ENCODE measurements at regions not wholly inside any gene's neighbourhood (a gene's known extent, or its start where the extent isn't known, plus 50 kb on each side); places are given as distances from the start of the nearest gene placed in this dataset.

DNA sequence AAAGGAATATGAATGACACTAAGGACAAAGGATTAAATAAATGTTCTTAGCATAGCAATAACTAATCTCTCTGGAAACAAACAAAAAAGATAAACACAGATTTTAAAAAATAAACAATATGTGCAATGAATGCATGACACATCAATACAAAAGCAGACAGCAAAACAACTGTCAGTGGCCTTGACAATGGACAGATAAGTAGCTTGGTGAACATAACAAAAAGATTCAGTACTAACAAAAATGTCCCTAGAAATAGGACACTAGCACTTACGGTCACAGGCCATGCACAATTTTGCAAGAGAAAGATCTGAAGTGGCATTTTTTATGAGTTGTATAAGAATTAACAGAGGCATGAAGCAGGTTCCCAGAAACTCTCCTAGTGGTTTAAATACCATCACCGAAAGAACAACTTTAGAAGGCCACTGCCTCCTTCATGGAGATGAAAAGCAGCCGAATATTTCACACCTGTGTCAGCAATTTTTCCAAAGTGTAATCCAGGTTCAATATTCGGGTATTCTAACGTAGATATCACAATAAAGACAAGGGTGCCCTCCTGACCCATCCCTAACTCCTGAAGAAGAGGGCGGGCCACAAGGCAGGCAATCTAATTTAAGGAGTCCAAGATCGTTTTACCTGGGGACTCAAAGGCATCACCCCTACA is 231.3 kb upstream of the MKLN1 start:
- Histone ChIP-seq H3K4me3 (ENCODE audit: low read depth, low read length) (no peak overlapping the region), H3K27me3 (ENCODE audit: control insufficient read depth, insufficient read depth, low read length) (no peaks in the 10 kb centered on the region), H3K4me1 (ENCODE audit: control insufficient read depth, insufficient read depth, low read length) (peaks cover 36% of the 10 kb centered on the region), H3K9me3 (ENCODE audit: control insufficient read depth, insufficient read depth, low read length) (no peaks in the 10 kb centered on the region), H3K27ac (ENCODE audit: low read depth, low read length) (no peak overlapping the region), H3K36me3 (ENCODE audit: control insufficient read depth, insufficient read depth, low read length) (no peaks in the 10 kb centered on the region; the same call in 1 of the 2 replicates), H3K9ac (ENCODE audit: low read depth, low read length) (no peak overlapping the region)

DNA sequence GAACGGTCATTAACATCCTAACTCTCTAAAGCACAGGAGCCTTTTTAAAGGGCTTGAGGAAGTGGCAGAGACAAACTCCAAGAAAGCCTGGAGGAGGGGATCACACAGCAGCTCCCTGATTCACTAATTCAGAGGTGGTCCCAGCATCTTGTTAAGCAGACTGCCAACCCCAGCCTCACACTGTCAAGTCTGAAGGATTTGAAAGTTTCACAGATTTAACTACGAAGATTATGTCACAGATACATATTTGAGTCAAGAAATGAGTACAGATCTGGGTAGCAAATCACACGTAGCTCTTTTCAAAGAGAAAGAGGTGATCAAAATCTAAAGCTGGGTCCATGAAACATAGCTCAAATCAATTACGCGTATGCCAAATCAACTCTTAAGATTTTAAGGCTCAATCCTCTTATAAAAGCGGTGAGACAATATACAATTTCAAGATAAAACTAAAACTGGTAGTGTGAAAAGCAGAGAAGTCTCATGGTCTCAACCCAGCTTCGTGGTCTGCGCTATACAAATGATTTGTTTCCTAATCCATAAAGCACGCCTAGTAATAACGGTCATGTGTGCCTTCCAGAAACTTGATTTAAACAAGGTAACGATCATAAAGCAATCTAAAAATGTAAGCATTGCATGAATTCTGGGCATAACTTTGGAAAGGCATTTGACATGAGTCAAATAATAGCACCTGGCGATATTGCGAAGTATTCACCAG is 229.9 kb upstream of the MKLN1 start:
- Histone ChIP-seq H3K27me3 (ENCODE audit: control insufficient read depth, insufficient read depth, low read length) (no peaks in the 10 kb centered on the region), H3K36me3 (ENCODE audit: control insufficient read depth, insufficient read depth, low read length) (no peaks in the 10 kb centered on the region; the same call in 1 of the 2 replicates), H3K4me1 (ENCODE audit: control insufficient read depth, insufficient read depth, low read length) (peaks cover 22% of the 10 kb centered on the region), H3K4me3 (ENCODE audit: low read depth, low read length) (no peak overlapping the region), H3K9ac (ENCODE audit: low read depth, low read length) (no peak overlapping the region), H3K9me3 (ENCODE audit: control insufficient read depth, insufficient read depth, low read length) (no peaks in the 10 kb centered on the region), H3K27ac (ENCODE audit: low read depth, low read length) (no peak overlapping the region)

- H3K4me1 ChIP-seq (ENCODE audit: control insufficient read depth, insufficient read depth, low read length) = peaks cover 20% of the 10 kb centered on the region
- peaks cover under 1% of the 10 kb centered on the region; the same call in 1 of the 2 replicates for H3K36me3 ChIP-seq (ENCODE audit: control insufficient read depth, insufficient read depth, low read length)
- H3K27me3 ChIP-seq (ENCODE audit: control insufficient read depth, insufficient read depth, low read length) = no peaks in the 10 kb centered on the region
- H3K27ac ChIP-seq (ENCODE audit: low read depth, low read length) = no peak overlapping the region
- H3K9ac ChIP-seq (ENCODE audit: low read depth, low read length) = no peak overlapping the region
- no peak overlapping the region for H3K4me3 ChIP-seq (ENCODE audit: low read depth, low read length)
- no peaks in the 10 kb centered on the region for H3K9me3 ChIP-seq (ENCODE audit: control insufficient read depth, insufficient read depth, low read length)
Measured at GRCh38 chr7:131098527-131098926, 229.1 kb upstream of the MKLN1 start.

GRCh38 chr7:131100357-131101054 is 227.2 kb upstream of the MKLN1 start:
- peaks cover 24% of the 10 kb centered on the region for H3K4me1 ChIP-seq (ENCODE audit: control insufficient read depth, insufficient read depth, low read length)
- no peaks in the 10 kb centered on the region for H3K9me3 ChIP-seq (ENCODE audit: control insufficient read depth, insufficient read depth, low read length)
- no peak overlapping the region for H3K9ac ChIP-seq (ENCODE audit: low read depth, low read length)
- peaks cover 4% of the 10 kb centered on the region; the same call in 1 of the 2 replicates for H3K27me3 ChIP-seq (ENCODE audit: control insufficient read depth, insufficient read depth, low read length)
- H3K36me3 ChIP-seq (ENCODE audit: control insufficient read depth, insufficient read depth, low read length) = peaks cover 5% of the 10 kb centered on the region; the same call in 1 of the 2 replicates
- H3K27ac ChIP-seq (ENCODE audit: low read depth, low read length) = no peak overlapping the region
- no peak overlapping the region for H3K4me3 ChIP-seq (ENCODE audit: low read depth, low read length)

DNA sequence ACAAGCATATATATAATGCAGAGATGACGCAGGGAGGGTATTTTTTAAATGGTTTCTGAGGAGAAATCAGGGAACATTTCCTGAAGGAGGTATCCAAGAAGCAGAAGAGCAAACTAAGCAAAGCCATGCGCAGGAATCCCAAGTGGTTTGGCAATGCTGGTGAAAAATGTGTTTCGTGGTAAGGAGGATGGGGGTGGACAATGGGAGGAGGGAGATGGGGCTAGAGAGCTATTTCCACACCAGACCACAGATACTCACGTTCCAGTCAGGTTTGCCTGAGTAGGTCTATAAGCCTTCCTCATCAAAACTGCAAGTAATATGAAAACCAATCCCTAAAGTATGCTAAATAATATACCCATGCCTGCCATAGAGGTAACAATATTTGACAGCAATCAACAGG is 223.7 kb upstream of the MKLN1 start:
- peaks cover 22% of the 10 kb centered on the region for H3K27me3 ChIP-seq (ENCODE audit: control insufficient read depth, insufficient read depth, low read length)
- H3K27ac ChIP-seq (ENCODE audit: low read depth, low read length) = no peak overlapping the region
- peaks cover 14% of the 10 kb centered on the region for H3K4me1 ChIP-seq (ENCODE audit: control insufficient read depth, insufficient read depth, low read length)
- no peak overlapping the region for H3K9ac ChIP-seq (ENCODE audit: low read depth, low read length)
- H3K9me3 ChIP-seq (ENCODE audit: control insufficient read depth, insufficient read depth, low read length) = no peaks in the 10 kb centered on the region
- H3K4me3 ChIP-seq (ENCODE audit: low read depth, low read length) = no peak overlapping the region
- H3K36me3 ChIP-seq (ENCODE audit: control insufficient read depth, insufficient read depth, low read length) = peaks cover 5% of the 10 kb centered on the region; the same call in 1 of the 2 replicates

GRCh38 chr7:131104596-131105293 is 222.9 kb upstream of the MKLN1 start:
- peaks cover 25% of the 10 kb centered on the region for H3K27me3 ChIP-seq (ENCODE audit: control insufficient read depth, insufficient read depth, low read length)
- H3K36me3 ChIP-seq (ENCODE audit: control insufficient read depth, insufficient read depth, low read length) = 0 out of 2 replicates have a peak, but pooled peaks cover 5% of the 10 kb centered on the region
- no peaks in the 10 kb centered on the region for H3K9me3 ChIP-seq (ENCODE audit: control insufficient read depth, insufficient read depth, low read length)
- H3K4me1 ChIP-seq (ENCODE audit: control insufficient read depth, insufficient read depth, low read length) = peaks cover 17% of the 10 kb centered on the region
- H3K4me3 ChIP-seq (ENCODE audit: low read depth, low read length) = peak overlapping the region; percentile 92
- no peak overlapping the region for H3K27ac ChIP-seq (ENCODE audit: low read depth, low read length)
- no peak overlapping the region for H3K9ac ChIP-seq (ENCODE audit: low read depth, low read length)

GRCh38 chr7:131105294-131105798 is 222.3 kb upstream of the MKLN1 start:
- Histone ChIP-seq H3K27ac (ENCODE audit: low read depth, low read length) (no peak overlapping the region), H3K4me3 (ENCODE audit: low read depth, low read length) (peak overlapping the region; percentile 92), H3K9ac (ENCODE audit: low read depth, low read length) (0 out of 2 replicates have a peak overlapping the region, but pooled peaks have one; percentile 31), H3K36me3 (ENCODE audit: control insufficient read depth, insufficient read depth, low read length) (0 out of 2 replicates have a peak, but pooled peaks cover 5% of the 10 kb centered on the region), H3K27me3 (ENCODE audit: control insufficient read depth, insufficient read depth, low read length) (peaks cover 25% of the 10 kb centered on the region), H3K4me1 (ENCODE audit: control insufficient read depth, insufficient read depth, low read length) (peaks cover 20% of the 10 kb centered on the region), H3K9me3 (ENCODE audit: control insufficient read depth, insufficient read depth, low read length) (no peaks in the 10 kb centered on the region)

DNA sequence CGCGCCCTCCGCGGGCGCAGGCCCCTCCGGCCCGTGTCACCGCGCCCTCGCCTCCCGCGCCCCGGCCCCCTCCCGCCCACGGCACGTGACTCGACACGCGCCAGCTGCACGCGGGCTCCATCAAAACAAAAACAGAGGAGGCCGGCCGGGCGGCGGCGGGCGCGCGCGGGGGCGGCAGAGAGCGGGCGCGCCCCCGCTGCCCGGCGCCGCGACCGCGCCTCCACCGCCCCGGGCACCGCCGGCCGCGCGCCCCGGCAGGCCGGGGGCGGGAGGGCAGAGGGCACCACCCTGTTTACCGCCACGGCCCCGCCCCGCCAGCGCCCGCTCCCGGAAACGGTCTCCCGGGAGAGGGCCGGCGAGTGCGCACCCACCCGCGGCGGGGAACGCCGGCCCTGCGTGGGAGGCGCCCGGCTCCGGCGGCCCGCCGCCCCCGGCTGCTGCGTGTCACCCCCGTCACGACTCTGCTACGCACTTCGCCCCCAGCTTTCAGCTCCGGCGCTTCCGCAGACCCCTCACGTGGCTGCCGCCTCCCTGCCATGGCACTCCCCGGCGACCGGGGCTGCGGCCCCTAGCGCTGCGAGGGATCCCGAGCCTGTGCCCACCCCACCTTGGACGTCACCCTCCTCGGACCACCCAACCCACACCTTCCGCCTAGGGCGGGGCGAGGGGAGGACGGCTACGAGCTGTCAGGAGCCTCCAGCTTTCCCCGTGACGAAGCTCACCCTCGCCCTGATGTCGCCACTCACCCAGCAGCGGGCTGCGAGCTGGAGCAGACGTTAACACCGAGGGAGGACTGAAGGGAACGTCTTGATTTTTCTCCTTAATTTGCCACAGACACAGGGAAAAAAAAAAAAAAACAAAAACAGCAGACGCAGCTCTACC is 221.6 kb upstream of the MKLN1 start:
- Histone ChIP-seq H3K9ac (ENCODE audit: low read depth, low read length) (peak overlapping the region; percentile 65; the same call in 1 of the 2 replicates), H3K27ac (ENCODE audit: low read depth, low read length) (peak overlapping the region; percentile 48)

GRCh38 chr7:131106681-131107336 is 220.9 kb upstream of the MKLN1 start:
- Histone ChIP-seq H3K36me3 (ENCODE audit: control insufficient read depth, insufficient read depth, low read length) (0 out of 2 replicates have a peak, but pooled peaks cover 5% of the 10 kb centered on the region), H3K27me3 (ENCODE audit: control insufficient read depth, insufficient read depth, low read length) (peaks cover 25% of the 10 kb centered on the region), H3K27ac (ENCODE audit: low read depth, low read length) (no peak overlapping the region), H3K9ac (ENCODE audit: low read depth, low read length) (peak overlapping the region; percentile 23; the same call in 1 of the 2 replicates), H3K4me3 (ENCODE audit: low read depth, low read length) (peak overlapping the region; percentile 92), H3K9me3 (ENCODE audit: control insufficient read depth, insufficient read depth, low read length) (no peaks in the 10 kb centered on the region), H3K4me1 (ENCODE audit: control insufficient read depth, insufficient read depth, low read length) (peaks cover 35% of the 10 kb centered on the region)

More for the DNA sequence above, 221.6 kb upstream of the MKLN1 start:
- 0 out of 2 replicates have a peak, but pooled peaks cover 5% of the 10 kb centered on the region for H3K36me3 ChIP-seq (ENCODE audit: control insufficient read depth, insufficient read depth, low read length)
- peaks cover 25% of the 10 kb centered on the region for H3K27me3 ChIP-seq (ENCODE audit: control insufficient read depth, insufficient read depth, low read length)
- peaks cover 27% of the 10 kb centered on the region for H3K4me1 ChIP-seq (ENCODE audit: control insufficient read depth, insufficient read depth, low read length)
- H3K4me3 ChIP-seq (ENCODE audit: low read depth, low read length) = peak overlapping the region; percentile 92
- no peaks in the 10 kb centered on the region for H3K9me3 ChIP-seq (ENCODE audit: control insufficient read depth, insufficient read depth, low read length)
